Endothelial cell of umbilical vein (primary cell): ENCODE measurements at regions not wholly inside any gene's neighbourhood (a gene's known extent, or its start where the extent isn't known, plus 50 kb on each side); places are given as distances from the start of the nearest gene placed in this dataset.

Experiments used
- BruUV-seq: library from RNA; stranded (reverse); fragments of 400-500 nt; replicated peaks from 2 replicates; lab custom pipeline; 2021; lab: Mats Ljungman, UMichigan
- CTCF ChIA-PET: fragments of 300-600, 350-600 bp; sonication (Branson Sonifier 250); formaldehyde crosslinking; loops from one replicate; lab custom pipeline; 2021; ENCODE audit warnings: antibody characterized with exemption, inconsistent platforms; lab: Charles Lee
- POLR2A ChIA-PET: fragments of 300-600, 350-600 bp; sonication (Branson Sonifier 250); formaldehyde crosslinking; loops from one replicate; lab custom pipeline; 2021; ENCODE audit warnings: antibody characterized with exemption, inconsistent platforms; lab: Charles Lee
- DNase-seq: peaks from one replicate; pipeline ENCODE4 v3.0.0-alpha.2; 2011; ENCODE audit warnings: low read depth, low spot score
- FAIRE-seq: peaks from 2 replicates; lab custom pipeline; 2011; peaks lifted over from hg19 to GRCh38; lab: Jason Lieb, UNC
- H2AFZ ChIP-seq: 2 replicates; pipeline ENCODE4 v1.6.0; 2012; ENCODE audit warnings: low read depth, low read length, control low read depth, inconsistent platforms
- H3K27ac ChIP-seq: 2 replicates; pipeline ENCODE4 v1.5.1; 2011; ENCODE audit warnings: low read depth, mild to moderate bottlenecking, control low read depth, low read length, moderate library complexity; ENCODE audit not compliant: insufficient read depth
- H3K27me3 ChIP-seq, 2 experiments: 2 replicates each; pipeline versions ENCODE4 v1.6.0 to v1.6.1; 2011; ENCODE audit warnings: low read length in 2 of 2, mixed read lengths in 1 of 2; ENCODE audit not compliant: control insufficient read depth in 2 of 2, insufficient read depth in 2 of 2
- H3K36me3 ChIP-seq, 2 experiments: 2 replicates in 1 of 2; 3 replicates in 1 of 2; pipeline ENCODE4 v1.5.1; 2011; ENCODE audit warnings: low read length in 2 of 2, mild to moderate bottlenecking in 1 of 2, moderate library complexity in 1 of 2; ENCODE audit not compliant: control insufficient read depth in 2 of 2, insufficient read depth in 2 of 2; ENCODE audit errors: extremely low read depth in 1 of 2
- H3K4me1 ChIP-seq: 3 replicates; pipeline ENCODE4 v1.5.1; 2011; ENCODE audit warnings: mild to moderate bottlenecking, low read length; ENCODE audit not compliant: control insufficient read depth, insufficient read depth; ENCODE audit errors: extremely low read depth
- H3K4me2 ChIP-seq: 2 replicates; pipeline ENCODE4 v1.6.1; 2011; ENCODE audit warnings: low read length, control low read depth, mixed read lengths; ENCODE audit not compliant: insufficient read depth
- H3K4me3 ChIP-seq, 3 experiments: fragments of 200-600 bp in 1 of 3; sonication (generic), shearing (Covaris generic) in 1 of 3; replicated peaks in 1 of 3; 2 replicates each; pipeline ENCODE4 v1.5.1; 2011 to 2016; ENCODE audit warnings: control low read depth in 3 of 3, low read length in 3 of 3, mild to moderate bottlenecking in 2 of 3, inconsistent platforms in 1 of 3, low read depth in 1 of 3, moderate library complexity in 1 of 3; ENCODE audit not compliant: insufficient read depth in 1 of 3
- H3K79me2 ChIP-seq: 2 replicates; pipeline ENCODE4 v1.6.0; 2012; ENCODE audit warnings: low read length, inconsistent platforms; ENCODE audit not compliant: control insufficient read depth, insufficient read depth
- H3K9ac ChIP-seq: replicated peaks from 2 replicates; pipeline ENCODE3; 2011; ENCODE audit warnings: low read length, control low read depth; ENCODE audit not compliant: insufficient read depth; ENCODE audit errors: extremely low read depth
- H3K9me1 ChIP-seq: replicated peaks from 3 replicates; pipeline ENCODE4 v1.6.0; 2011; ENCODE audit warnings: mild to moderate bottlenecking, low read length; ENCODE audit not compliant: control insufficient read depth, insufficient read depth; ENCODE audit errors: extremely low read depth
- H3K9me3 ChIP-seq: replicated peaks from 2 replicates; pipeline ENCODE4 v1.5.1; 2012; ENCODE audit warnings: low read length, inconsistent platforms; ENCODE audit not compliant: control insufficient read depth, insufficient read depth
- H4K20me1 ChIP-seq: replicated peaks from 2 replicates; pipeline ENCODE3; 2011; ENCODE audit warnings: mild to moderate bottlenecking, low read length; ENCODE audit not compliant: control insufficient read depth, insufficient read depth; ENCODE audit errors: extremely low read depth
- EZH2 ChIP-seq: IDR thresholded peaks from 2 replicates; pipeline ENCODE4 v1.6.1; 2012; ENCODE audit warnings: borderline replicate concordance, low read depth, mild to moderate bottlenecking, moderate library complexity, low read length, inconsistent platforms; ENCODE audit not compliant: severe bottlenecking
- FOS ChIP-seq: IDR thresholded peaks from 2 replicates; pipeline ENCODE4 v1.6.1; 2011; ENCODE audit warnings: mild to moderate bottlenecking, low read length, moderate library complexity, borderline replicate concordance; ENCODE audit not compliant: insufficient read depth
- GATA2 ChIP-seq: IDR thresholded peaks from 2 replicates; pipeline ENCODE4 v1.7.0; 2011; ENCODE audit warnings: low read depth, mild to moderate bottlenecking, moderate library complexity, mixed read lengths, low read length; ENCODE audit not compliant: insufficient read length, insufficient read depth
- JUN ChIP-seq: IDR thresholded peaks from 2 replicates; pipeline ENCODE4 v1.6.1; 2011; ENCODE audit warnings: borderline replicate concordance, low read depth; ENCODE audit not compliant: insufficient read length, insufficient read depth
- MAX ChIP-seq: IDR thresholded peaks from 2 replicates; pipeline ENCODE4 v1.6.1; 2011; ENCODE audit not compliant: insufficient read depth, insufficient read length
- POLR2AphosphoS5 ChIP-seq: IDR thresholded peaks from 2 replicates; pipeline ENCODE4 v1.6.1; 2012; ENCODE audit warnings: low read depth, mild to moderate bottlenecking, control low read depth, low read length, moderate library complexity; ENCODE audit not compliant: insufficient read depth
- dilution Hi-C: fragments of 300-500 bp; cut with MboI; formaldehyde crosslinking; loops from one replicate; pipeline ENCODE4 v1.15.0; 2019; ENCODE audit warnings: low sequenced_read_pairs; ENCODE audit not compliant: extremely low pct_ligation_motif_present
- intact Hi-C: fragments of 100-400 bp; cut with micrococcal nuclease; formaldehyde crosslinking; loops from one replicate; pipeline ENCODE4 v1.10.0; 2022
- TF ChIP-seq, protein P1 (sequence below), 2 donors: IDR thresholded peaks; 1 replicate in 1 of 2; 2 replicates in 1 of 2; pipeline ENCODE4 v1.5.1; 2011; ENCODE audit warnings: low read length in 2 of 2, mild to moderate bottlenecking in 2 of 2, moderate library complexity in 2 of 2, control low read depth in 1 of 2, inconsistent platforms in 1 of 2, low read depth in 1 of 2; ENCODE audit not compliant: insufficient read depth in 1 of 2; ENCODE audit errors: extremely low read depth in 1 of 2

DNA sequence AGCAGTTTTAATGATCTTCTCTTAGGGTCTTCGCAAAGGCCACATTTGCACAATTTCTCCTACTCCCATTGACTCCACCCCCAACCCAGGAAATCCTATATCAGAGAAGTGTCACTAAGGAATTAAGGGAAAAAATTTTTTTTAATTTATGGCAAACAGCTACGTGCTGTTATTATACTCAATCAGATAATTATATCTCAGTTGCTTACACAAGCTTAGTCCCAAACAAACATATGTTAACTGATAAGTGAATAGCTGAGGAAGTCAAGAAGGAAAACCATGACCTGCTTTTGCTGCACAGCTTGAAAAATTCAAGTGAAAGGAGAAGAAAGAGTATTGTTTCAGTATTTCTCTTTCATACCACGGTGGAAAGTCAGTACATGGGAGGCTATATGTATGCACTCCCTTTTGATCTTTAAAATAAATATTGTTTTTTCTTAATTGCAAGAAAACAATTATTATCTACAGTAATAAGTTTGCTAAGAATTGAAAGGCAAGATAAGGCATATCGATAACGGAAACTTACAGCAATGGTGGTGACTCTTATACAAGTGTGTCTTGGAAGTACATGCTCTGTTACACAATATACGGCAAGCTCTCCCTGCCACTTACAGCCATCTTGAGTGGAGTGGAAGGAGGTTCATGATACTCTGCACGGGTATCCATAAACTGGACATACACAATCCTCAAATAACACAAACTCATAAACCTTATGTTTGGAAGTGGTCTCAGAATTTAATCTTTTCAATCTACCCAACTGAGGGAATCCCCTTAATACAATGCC is 167.9 kb upstream of the FREM1 start:
- dilution Hi-C loops (no loop called here), intact Hi-C loops (no loop called here)
- no TSS peak for BruUV-seq
- FAIRE-seq, result no peak
- H3K27ac ChIP-seq, result no peak overlapping the region
- no peak for TF ChIP-seq EZH2
- TF ChIP-seq, protein P1, sequence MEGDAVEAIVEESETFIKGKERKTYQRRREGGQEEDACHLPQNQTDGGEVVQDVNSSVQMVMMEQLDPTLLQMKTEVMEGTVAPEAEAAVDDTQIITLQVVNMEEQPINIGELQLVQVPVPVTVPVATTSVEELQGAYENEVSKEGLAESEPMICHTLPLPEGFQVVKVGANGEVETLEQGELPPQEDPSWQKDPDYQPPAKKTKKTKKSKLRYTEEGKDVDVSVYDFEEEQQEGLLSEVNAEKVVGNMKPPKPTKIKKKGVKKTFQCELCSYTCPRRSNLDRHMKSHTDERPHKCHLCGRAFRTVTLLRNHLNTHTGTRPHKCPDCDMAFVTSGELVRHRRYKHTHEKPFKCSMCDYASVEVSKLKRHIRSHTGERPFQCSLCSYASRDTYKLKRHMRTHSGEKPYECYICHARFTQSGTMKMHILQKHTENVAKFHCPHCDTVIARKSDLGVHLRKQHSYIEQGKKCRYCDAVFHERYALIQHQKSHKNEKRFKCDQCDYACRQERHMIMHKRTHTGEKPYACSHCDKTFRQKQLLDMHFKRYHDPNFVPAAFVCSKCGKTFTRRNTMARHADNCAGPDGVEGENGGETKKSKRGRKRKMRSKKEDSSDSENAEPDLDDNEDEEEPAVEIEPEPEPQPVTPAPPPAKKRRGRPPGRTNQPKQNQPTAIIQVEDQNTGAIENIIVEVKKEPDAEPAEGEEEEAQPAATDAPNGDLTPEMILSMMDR (IDR thresholded peaks at IDR 0.05; ENCODE audit: extremely low read depth in 1 of 2, insufficient read depth in 1 of 2, low read depth in 1 of 2, low read length in 2 of 2), result no peak
- no peak for TF ChIP-seq FOS
- TF ChIP-seq GATA2, result no peak
- no peak overlapping the region for H3K4me2 ChIP-seq
- H3K4me1 ChIP-seq, result no peaks in the 10 kb centered on the region
- no peaks in the 10 kb centered on the region for H4K20me1 ChIP-seq
- peak overlapping the region; percentile 2 for H2AFZ ChIP-seq
- ChIA-PET CTCF (no interaction called here), POLR2A (no interaction called here)
- H3K27me3 ChIP-seq, result no peaks in the 10 kb centered on the region
- no peaks in the 10 kb centered on the region for H3K9me3 ChIP-seq
- peak; percentile 52 for DNase-seq
- no peak overlapping the region for H3K9ac ChIP-seq
- no peak overlapping the region for H3K4me3 ChIP-seq
- no peaks in the 10 kb centered on the region for H3K9me1 ChIP-seq
- no peaks in the 10 kb centered on the region for H3K79me2 ChIP-seq
- no peaks in the 10 kb centered on the region for H3K36me3 ChIP-seq

DNA sequence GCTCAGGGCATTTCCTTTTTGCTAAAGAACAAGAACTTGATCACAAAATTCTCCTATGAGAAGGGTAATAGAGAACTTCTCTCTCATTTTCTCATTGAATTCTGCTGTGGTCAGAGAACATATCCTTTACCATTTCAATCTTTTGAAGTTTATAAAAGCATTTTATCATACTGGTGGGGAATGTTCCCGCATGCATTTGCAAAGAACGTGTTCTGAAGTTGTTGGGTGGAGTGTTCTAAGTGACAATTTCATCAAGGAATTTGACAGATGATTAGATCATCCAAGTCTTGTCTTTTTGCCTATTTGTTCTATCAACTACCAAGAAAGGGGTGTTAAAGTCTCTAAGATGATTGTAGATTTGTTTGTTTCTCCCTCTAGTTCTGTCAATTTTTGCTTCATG is 163.4 kb upstream of the FREM1 start:
- FAIRE-seq (no peak), DNase-seq (no peak)
- Histone ChIP-seq H2AFZ (no peak overlapping the region), H3K4me3 (no peak overlapping the region), H4K20me1 (no peaks in the 10 kb centered on the region), H3K9me3 (no peaks in the 10 kb centered on the region), H3K27me3 (no peaks in the 10 kb centered on the region), H3K4me2 (no peak overlapping the region), H3K27ac (no peak overlapping the region), H3K4me1 (peaks cover 26% of the 10 kb centered on the region), H3K79me2 (no peaks in the 10 kb centered on the region), H3K9me1 (no peaks in the 10 kb centered on the region), H3K36me3 (no peaks in the 10 kb centered on the region), H3K9ac (no peak overlapping the region)
- TF ChIP-seq EZH2 (no peak), JUN (no peak), FOS (no peak), GATA2 (no peak), POLR2AphosphoS5 (no peak), MAX (no peak)
- TF ChIP-seq, protein P1 (IDR thresholded peaks at IDR 0.05; ENCODE audit: extremely low read depth in 1 of 2, insufficient read depth in 1 of 2, low read depth in 1 of 2, low read length in 2 of 2), result no peak
- BruUV-seq, result no TSS peak
- ChIA-PET POLR2A (no interaction called here), CTCF (no interaction called here)
- dilution Hi-C loops, result no loop called here
- intact Hi-C loops, result loop anchor here (5.0 kb wide), 2 partner anchors 49 to 81 kb away; no protein-coding TSS in a partner anchor
